ENCODE measurements at regions not wholly inside any gene's neighbourhood (a gene's known extent, or its start where the extent isn't known, plus 50 kb on each side); places are given as distances from the start of the nearest gene placed in this dataset.

GRCh38 chr15:31528846-31529245 lies 202.2 kb downstream of the KLF13 start:
- TF ChIP-seq CTCF (IDR thresholded peaks at IDR 0.05; ENCODE audit: borderline replicate concordance, control extremely low read depth, extremely low read depth, insufficient read depth, missing control alignments): no peak
- DNase-seq (ENCODE audit: low spot score): no peak
- in situ Hi-C loops (cut with MboI; ENCODE audit: low sequenced_read_pairs, unreplicated experiment): no loop called here

GRCh38 chr15:31537770-31538592 lies 211.3 kb downstream of the KLF13 start:
- no peak for TF ChIP-seq CTCF (IDR thresholded peaks at IDR 0.05; ENCODE audit: borderline replicate concordance, control extremely low read depth, extremely low read depth, insufficient read depth, missing control alignments)
- in situ Hi-C loops (cut with MboI; ENCODE audit: low sequenced_read_pairs, unreplicated experiment): no loop called here
- DNase-seq (ENCODE audit: low spot score): no peak

- in situ Hi-C loops (cut with MboI; ENCODE audit: low sequenced_read_pairs, unreplicated experiment): no loop called here
- DNase-seq (ENCODE audit: low spot score): no peak
- no peak for TF ChIP-seq CTCF (IDR thresholded peaks at IDR 0.05; ENCODE audit: borderline replicate concordance, control extremely low read depth, extremely low read depth, insufficient read depth, missing control alignments)
These were observed 214.0 kb downstream of the KLF13 start for GRCh38 chr15:31540633-31541032.

GRCh38 chr15:31544361-31544760 lies 217.7 kb downstream of the KLF13 start:
- no peak for TF ChIP-seq CTCF (IDR thresholded peaks at IDR 0.05; ENCODE audit: borderline replicate concordance, control extremely low read depth, extremely low read depth, insufficient read depth, missing control alignments)
- DNase-seq (ENCODE audit: low spot score): no peak
- in situ Hi-C loops (cut with MboI; ENCODE audit: low sequenced_read_pairs, unreplicated experiment): no loop called here

- TF ChIP-seq CTCF (IDR thresholded peaks at IDR 0.05; ENCODE audit: borderline replicate concordance, control extremely low read depth, extremely low read depth, insufficient read depth, missing control alignments): no peak
- in situ Hi-C loops (cut with MboI; ENCODE audit: low sequenced_read_pairs, unreplicated experiment): no loop called here
- DNase-seq (ENCODE audit: low spot score): no peak
These were observed 218.6 kb downstream of the KLF13 start for GRCh38 chr15:31545257-31545656.

GRCh38 chr15:31550211-31550977 lies 223.8 kb downstream of the KLF13 start:
- no peak for TF ChIP-seq CTCF (IDR thresholded peaks at IDR 0.05; ENCODE audit: borderline replicate concordance, control extremely low read depth, extremely low read depth, insufficient read depth, missing control alignments)
- DNase-seq (ENCODE audit: low spot score): no peak
- in situ Hi-C loops (cut with MboI; ENCODE audit: low sequenced_read_pairs, unreplicated experiment): no loop called here

Data from GM13976 (cell line).